Posterior vena cava (tissue), 2 donors: ENCODE measurements at regions not wholly inside any gene's neighbourhood (a gene's known extent, or its start where the extent isn't known, plus 50 kb on each side); places are given as distances from the start of the nearest gene placed in this dataset.

Experiments used
- DNase-seq: peaks from one replicate; pipeline ENCODE4 v3.0.0-alpha.2; 2020; ENCODE audit warnings: low spot score
- intact Hi-C, 2 donors: fragments of 100-400 bp; cut with DNase I; formaldehyde crosslinking; loops; one replicate each; pipeline versions ENCODE4 v1.14.1 to v1.14.2; 2022 to 2023
- donor health status: DM: yes; HTN: yes; CAD: no.
- donor health status: DM: yes; HTN: yes; CAD: no.

DNA sequence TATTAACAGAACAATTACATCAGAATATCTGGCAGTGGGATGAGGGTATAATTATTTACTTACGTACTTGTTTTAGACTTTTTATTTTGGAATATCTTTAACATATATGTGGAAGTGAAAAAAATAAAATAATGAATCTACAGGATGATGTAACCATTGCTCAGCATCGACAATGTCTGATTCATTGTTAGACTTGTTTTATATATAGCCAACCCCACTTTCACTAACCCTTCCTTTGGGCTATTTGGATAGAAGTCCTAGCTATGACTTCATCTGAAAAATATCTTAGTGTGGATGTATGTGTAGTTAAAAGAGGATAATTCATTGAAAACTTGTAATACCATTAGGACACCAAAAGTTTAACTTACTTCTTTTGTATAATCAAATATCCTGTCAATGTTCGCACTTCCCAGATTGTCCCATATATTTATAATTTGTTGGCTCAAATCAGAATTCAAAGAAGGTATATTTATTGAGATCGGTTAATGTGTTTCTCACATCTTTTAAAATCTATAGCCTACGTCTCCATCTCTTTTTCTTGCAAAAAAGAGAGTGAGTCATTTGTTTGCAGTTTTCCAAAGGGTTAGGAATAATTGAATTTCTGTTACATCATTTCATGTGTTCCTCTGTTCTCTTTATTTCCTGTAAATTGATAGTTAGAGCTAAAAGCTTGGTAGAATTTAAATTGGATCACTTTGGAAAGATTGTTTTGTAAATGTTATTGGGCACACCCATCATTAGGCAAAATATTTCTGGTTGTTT, 506.1 kb upstream of the FAM98A start:
- DNase-seq, result no peak
- intact Hi-C loops, result no loop called here

DNA sequence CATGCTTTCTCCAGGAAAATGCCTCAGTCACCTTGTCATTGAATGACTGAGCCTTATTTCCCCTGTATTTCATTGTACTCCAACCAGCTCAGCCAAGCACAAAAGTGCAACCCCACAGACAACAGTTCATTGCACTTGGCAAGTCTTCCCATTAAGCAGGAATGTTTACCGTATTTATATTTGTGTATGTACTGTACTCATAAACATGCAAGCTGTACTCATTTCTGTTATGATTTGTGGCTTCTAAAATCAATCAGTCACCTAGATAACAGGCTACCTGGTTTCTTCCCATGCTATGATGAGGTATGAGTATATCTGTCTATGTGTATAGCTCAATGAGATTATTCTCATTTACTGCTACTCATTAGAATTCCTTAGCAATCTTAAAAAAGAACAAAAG, 505.5 kb upstream of the FAM98A start:
- intact Hi-C loops, result no loop called here
- DNase-seq, result no peak

DNA sequence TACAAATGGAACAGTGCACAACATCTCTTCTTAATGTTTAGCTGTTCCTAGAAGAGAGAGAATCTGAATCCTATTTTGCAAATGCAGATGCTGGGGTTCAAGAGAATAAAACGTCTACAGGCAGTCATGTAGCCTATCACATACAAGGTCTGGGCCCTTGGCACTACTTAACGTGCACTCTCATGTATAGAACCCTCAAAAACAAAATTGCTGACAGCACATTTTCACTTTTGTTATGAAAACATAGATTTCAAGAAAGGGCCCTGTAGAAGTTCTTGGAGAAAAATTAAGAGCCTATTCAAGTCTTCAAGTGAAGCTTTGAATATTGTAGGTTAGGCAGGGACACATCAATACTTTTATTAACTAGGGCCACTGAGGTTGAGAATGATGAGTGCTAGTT, 504.3 kb upstream of the FAM98A start:
- intact Hi-C loops, result no loop called here
- no peak for DNase-seq

DNA sequence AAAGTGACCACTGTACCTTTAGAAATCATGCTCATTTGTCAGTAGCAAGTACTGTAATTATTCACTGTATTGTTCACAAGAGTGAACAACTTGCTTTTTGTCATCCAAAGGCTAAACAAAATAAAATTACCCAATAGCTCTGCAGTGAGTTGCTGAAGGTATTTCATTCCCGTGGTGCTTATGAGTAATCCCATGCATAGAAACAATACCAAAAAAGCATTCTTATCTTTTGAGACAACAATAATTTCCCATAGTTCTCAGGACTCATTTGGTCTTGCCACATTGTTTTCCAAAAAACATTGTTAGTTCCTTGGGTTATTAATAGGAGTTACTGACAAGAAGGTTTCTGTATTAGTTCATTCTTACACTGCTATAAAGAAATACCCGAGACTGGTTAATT, 503.2 kb upstream of the FAM98A start:
- DNase-seq, result no peak
- intact Hi-C loops, result no loop called here

DNA sequence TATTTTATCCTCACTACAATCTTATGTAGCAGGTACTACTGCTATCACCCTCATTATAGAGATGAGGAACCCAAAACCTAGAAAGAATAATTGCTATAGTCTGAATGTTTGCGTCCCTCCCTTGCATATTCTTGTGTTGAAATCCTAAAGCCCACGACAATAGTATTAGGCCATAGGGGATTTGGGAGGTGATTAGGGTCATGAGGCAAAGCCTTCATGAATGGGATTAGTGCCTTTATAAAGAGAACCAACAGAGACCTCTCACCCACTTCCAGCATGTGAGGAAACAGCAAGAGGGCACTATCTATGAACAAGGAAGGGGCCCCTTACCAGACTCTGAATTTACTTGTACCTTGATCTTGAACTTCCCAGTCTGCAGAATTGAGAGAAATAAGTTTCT, 500.3 kb upstream of the FAM98A start:
- intact Hi-C loops, result no loop called here
- no peak for DNase-seq

DNA sequence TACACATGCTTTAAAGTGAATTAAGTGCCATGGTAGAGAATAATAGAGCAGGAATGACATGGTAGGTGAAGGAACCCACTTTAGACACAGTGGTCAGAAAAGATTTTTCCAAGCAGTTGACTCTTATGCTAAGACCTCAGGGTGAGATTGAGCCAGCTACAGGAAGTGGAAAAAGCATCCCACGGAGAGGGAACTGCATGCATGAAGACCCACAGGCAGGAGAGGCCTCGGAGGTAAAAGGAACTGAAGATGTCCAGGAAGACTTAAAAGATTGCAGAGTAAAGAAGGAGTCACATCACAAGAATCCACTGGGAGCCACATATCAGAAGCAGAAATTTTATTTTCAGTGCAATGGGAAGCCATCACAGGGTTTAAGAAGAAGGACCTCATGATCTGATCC, 499.2 kb upstream of the FAM98A start:
- intact Hi-C loops, result no loop called here
- no peak for DNase-seq

DNA sequence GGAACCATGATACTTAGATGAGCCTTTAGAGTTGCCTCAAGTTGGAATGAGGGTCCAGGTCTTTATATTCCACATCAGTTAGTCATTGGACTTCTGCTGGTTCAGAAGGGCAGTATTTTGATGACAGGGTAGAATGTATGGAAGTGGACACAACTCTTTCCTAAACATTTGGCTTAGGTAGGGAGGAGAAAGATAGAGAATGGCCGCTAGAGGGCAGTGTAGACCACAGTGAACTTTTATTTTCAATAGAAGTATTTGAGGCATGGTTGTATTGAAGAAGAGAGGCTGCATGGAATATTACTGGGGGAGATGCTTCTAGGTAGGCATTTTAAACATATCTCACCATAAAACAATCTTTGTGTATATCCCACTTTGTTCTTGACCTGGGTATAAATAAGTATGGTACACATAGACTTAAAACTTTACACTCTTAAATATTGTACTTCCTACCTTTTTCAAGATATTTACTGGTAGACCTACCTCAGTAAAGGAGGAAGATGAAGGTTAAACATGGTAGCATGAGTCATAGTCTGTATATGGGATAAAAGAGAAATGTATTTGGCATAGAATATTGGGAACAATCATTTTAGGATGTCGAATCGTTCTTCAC, 497.6 kb upstream of the FAM98A start:
- DNase-seq, result no peak
- intact Hi-C loops, result no loop called here

DNA sequence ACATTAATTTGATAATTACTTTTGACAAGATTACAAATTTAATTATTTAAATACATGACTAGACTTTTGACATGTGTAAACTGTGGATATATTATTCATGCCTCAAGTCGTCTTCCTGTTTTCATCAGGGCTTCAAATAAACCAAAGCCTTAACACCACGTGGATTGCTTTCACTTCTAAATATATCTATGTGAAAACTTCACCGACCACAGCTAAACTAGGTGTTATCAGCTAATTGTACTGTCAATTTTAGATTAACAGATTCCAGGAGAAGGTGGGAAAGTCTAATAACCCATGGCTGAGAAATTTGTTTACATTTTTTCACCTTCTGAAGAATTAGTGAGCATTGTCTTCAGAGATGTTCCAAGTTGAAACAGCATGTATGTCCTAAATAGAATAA, 494.7 kb upstream of the FAM98A start:
- no peak for DNase-seq
- intact Hi-C loops, result no loop called here

DNA sequence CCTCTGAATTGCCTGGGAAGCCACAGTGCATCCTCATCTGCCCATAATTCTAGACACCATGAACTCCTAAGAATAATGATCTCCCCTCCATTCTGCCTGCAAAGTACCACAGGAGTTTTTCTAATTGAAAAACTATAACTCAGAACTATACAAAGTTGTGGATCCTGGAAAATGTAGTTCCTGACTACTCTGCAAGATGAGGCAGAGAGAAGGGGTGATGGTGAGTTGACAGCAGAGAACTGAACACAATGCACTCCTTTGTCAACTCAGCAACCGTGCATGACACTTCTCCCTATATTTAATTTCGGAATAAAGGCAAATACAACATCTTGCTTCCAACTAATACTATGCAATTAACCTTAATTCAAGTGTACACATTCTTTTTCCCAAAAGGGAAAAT, 471.1 kb upstream of the FAM98A start:
- no peak for DNase-seq
- intact Hi-C loops, result no loop called here

DNA sequence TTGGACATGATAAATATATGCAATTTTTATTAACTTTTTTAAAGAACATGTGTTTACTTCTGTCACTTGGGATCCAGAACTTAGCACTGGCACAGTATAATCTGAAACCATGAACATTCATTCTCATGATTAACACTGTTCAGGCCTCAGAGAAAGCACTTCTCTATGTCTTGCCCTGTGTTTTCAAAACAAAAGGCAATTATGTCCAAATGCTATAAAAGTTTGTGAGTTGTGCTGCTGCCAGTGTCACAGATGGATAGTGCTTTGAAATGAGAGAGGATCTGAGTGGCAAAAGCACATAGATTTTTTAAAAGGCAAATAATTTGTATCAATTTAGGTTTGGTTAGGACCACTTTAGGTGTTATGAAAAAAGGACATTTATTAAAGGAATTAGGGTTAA, 470.5 kb upstream of the FAM98A start:
- intact Hi-C loops, result no loop called here
- DNase-seq, result no peak

DNA sequence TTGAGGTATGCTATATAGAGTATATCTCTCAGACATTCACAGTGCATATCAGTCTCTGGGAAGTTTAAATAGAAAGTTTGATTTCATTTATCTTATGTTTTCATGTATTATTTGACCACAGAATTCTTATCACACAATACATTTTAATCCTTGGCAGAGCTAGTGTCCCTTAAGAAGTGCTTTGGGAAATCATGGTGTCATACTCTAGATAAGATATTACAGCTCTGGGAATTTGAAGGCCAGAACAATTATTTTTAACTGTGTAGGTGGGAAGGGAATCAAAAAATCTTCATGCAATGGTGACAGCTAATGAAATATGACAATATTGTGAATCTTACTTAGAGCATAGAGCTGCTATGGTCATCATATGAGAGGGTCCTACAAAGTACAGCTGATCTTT, 451.3 kb upstream of the FAM98A start:
- DNase-seq, result no peak
- intact Hi-C loops, result no loop called here

DNA sequence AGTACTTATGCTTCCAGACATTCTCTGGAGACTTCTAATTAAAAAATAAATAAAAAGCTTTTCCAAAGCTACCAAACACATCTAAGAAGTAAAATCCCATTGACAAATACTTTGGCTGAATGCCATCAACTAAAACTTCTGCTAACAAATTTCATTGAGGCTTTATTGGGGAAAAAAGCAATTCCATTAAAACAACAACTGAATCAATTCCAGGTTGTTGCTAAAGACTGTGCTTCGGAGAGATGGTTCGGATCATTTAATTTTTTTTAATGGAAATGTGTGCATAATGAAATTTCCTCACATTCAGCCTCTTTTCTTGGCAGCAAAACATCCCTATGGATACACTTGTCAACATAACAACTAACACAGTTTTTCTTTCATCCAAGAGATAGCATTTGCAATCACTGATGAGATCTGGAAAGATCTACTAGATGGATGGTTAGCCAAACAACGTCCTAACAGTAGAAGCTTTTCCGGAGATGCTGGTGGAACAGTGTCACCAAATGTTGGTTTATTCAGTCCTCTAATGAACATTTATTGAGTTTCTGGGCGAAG, 446.1 kb upstream of the FAM98A start:
- intact Hi-C loops, result no loop called here

DNA sequence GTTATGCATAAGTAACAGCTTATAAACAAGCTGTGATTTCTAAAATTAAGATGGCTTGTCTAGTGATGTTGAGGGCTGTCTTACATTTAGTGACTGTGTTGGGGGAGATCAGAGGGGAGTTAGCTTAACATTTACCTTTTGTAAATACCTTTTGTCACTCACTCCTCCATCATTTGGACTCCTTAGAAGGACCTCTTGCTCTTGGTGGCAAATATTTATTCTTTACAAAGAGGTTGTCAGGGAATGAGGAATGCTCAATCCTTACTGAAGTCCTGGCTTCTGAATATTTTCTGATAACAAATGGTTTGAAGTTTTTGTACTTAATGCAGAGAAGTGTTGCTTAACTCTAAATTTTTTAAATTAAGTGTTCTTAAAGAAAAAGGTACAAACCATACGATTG, 438.8 kb upstream of the FAM98A start:
- DNase-seq, result no peak
- intact Hi-C loops, result no loop called here

More for the DNA sequence above, 446.1 kb upstream of the FAM98A start:
- DNase-seq, result no peak

DNA sequence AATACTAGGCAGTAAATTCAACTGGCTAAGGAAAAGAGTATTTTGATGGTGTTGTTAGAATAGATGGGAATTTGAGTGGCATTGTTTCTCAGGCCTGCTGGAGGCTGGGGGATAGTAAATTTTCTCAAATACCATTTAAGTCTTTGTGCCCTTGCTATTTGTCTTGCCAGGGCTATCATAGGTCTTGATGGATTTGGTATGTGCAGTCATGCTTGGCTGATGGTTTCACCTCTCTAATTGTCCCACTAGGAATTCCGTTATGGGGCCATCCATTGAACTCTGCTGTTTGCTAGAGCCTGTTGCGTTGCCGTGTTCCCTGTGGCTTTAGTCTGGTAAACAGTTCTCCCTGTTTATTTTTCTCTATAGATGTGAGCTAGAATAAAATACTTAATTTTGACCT, 438.1 kb upstream of the FAM98A start:
- DNase-seq, result no peak
- intact Hi-C loops, result no loop called here

DNA sequence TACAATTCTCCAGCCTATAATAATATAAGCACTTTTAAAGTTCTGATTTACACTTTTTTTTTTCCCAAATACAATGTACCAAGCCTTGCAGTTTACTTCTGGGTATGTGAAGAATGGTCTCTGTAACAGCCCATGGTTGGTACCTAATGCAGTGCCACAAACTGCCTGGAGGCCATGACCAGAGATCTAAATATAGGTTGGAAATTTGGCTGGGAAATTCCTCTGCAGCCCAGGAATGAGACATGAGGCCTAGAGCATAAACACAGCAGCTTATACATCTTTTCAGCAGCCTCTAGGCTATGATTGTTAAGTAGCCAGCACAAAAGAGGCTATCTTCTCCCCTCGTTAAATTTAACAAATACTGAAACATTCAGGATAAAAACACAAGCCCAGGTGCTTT, 432.0 kb upstream of the FAM98A start:
- no peak for DNase-seq
- intact Hi-C loops, result no loop called here

DNA sequence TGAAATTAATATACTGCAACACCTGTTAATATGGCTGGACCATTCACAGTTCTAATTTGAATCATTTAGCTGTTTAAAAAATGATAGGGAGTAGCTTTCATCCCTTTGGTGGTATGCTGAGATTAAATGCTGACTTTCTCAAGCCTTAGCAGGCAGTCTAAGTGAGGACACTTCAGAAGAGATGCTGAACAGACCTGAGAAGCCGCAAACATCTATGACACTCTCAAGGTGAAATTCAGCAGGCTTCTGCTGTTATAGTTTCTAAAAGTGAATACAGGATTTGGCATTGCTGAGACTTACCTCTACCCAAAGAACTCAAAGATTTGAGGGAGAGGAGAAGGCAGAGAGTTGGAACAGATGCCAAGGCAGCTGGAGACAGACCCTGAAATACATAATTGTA, 431.2 kb upstream of the FAM98A start:
- no peak for DNase-seq
- intact Hi-C loops, result no loop called here

DNA sequence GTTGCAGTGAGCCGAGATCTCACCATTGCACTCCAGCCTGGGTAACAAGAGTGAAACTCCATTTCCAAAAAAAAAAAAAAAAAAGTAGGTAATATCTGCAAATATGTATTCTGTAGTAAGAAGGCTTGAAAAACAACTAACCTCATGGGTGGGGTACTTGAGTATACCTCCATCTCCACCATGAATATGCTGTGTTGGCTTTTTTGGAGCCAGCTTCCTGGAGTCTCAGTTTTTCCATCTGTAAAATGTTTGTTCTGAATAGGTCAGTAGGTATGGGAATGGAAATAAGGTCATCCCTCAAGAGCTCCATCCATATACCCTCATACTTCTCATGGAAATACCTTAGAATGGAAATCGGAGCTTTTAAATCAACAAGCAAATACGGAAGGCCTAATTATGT, 430.0 kb upstream of the FAM98A start:
- no peak for DNase-seq
- intact Hi-C loops, result no loop called here

DNA sequence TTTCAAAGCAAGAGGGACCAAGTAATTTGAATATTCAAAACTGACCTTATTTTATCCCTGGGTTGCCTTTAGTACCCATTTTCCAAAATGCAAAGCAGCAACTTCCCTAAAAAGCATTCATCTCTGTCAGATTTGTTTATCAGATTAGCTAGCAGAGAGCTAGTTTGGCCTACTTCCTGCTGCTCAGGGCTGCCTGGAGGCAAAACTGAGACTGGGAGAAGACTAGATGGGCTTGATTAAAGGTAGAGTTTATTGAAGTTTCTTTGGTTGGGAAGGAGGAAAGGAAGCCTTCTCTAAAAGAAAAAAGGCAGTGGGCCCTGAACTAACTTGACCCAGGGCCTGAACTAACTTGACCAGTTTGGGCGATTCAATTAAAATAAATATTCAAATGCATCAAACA, 426.1 kb upstream of the FAM98A start:
- DNase-seq, result no peak
- intact Hi-C loops, result no loop called here

DNA sequence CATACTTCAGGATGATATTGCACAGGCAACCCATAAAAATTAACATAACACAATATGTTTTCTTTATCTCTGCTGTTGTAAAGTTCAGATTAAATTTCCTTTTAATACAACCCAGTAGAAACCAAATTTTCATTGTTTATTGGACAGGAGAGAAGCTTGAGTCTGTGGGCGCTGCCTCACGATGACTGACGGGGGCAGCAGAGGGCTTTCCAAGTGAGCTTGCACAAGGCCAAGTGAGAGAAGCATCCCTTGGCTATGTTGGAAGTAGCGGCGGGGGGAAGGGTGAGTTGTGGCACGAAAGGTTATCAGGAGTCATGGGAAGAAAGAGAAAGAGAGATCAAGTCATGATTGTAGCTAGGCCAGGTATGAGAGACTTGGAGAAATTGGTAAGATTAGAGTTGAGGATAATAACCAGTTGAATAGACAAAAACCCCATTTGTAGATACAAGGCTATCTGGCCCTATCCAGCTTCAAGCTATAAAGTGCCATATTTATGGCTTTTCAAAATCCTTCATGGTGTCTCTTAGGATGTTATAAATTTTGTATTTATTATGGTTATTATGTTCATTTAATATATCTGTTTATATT, 413.7 kb upstream of the FAM98A start:
- peak; percentile 65 for DNase-seq
- intact Hi-C loops, result no loop called here

DNA sequence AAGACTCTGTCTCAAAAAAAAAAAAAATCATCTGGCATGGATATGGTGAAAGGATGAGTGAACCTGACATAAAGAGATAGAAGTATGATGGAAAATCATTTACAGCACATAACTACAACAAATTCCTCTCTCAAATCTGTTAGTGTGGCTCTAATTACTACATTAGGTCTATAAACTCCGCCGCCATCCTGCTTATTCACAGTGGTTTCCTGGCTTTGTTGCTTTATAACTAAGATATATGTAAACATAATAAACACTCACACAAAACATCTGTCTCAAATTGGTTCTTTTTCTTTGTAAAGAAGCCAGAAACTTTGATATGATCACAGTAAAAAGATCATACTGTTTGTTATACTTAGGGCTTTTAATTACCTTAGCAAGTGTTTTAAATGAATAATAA, 412.6 kb upstream of the FAM98A start:
- intact Hi-C loops, result no loop called here
- no peak for DNase-seq

DNA sequence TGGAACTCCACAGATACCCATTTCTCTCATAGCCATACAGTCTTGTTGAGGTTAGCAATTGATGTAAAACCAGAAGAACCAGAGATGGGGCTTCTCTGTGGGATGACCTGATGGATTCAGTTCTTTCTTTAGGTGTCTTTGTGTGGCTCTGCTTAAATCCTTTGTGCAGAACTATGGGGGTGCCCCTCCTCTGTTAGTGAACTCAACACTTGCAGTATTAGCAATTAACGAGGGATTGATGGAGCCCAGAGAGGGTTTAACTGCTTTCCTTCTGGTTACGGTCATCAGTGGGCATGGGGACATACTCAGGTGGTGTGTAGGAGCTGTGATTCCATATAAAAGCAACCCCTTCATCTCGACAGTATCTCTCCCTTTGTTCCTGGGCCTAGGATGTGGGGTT, 406.8 kb upstream of the FAM98A start:
- DNase-seq, result no peak
- intact Hi-C loops, result no loop called here
